ENCODE measurements at regions not wholly inside any gene's neighbourhood (a gene's known extent, or its start where the extent isn't known, plus 50 kb on each side); places are given as distances from the start of the nearest gene placed in this dataset.

- DNase-seq (ENCODE audit: low read depth, low spot score), result no peak
- Histone ChIP-seq H3K4me3 (ENCODE audit: low read depth, low read length) (no peak overlapping the region), H3K27me3 (ENCODE audit: control insufficient read depth, insufficient read depth, low read length) (no peaks in the 10 kb centered on the region), H3K27ac (ENCODE audit: low read depth, low read length) (no peak overlapping the region), H3K9me3 (ENCODE audit: control insufficient read depth, insufficient read depth, low read length) (peaks cover 2% of the 10 kb centered on the region; the same call in 1 of the 2 replicates)
- CTCF ChIA-PET, result no interaction called here
- no peak for TF ChIP-seq CTCF (IDR thresholded peaks at IDR 0.05; ENCODE audit: low read depth, low read length)
- POLR2A ChIA-PET, result no interaction called here
These were observed 91.1 kb upstream of the SLC38A4 start for GRCh38 chr12:46916796-46917419.

GRCh38 chr12:46917821-46918220 is 92.0 kb upstream of the SLC38A4 start:
- H3K9me3 ChIP-seq (ENCODE audit: control insufficient read depth, insufficient read depth, low read length), result peaks cover 2% of the 10 kb centered on the region; the same call in 1 of the 2 replicates
- CTCF ChIA-PET, result no interaction called here
- H3K4me3 ChIP-seq (ENCODE audit: low read depth, low read length), result no peak overlapping the region
- DNase-seq (ENCODE audit: low read depth, low spot score), result no peak
- POLR2A ChIA-PET, result no interaction called here
- H3K27ac ChIP-seq (ENCODE audit: low read depth, low read length), result no peak overlapping the region
- no peak for TF ChIP-seq CTCF (IDR thresholded peaks at IDR 0.05; ENCODE audit: low read depth, low read length)
- H3K27me3 ChIP-seq (ENCODE audit: control insufficient read depth, insufficient read depth, low read length), result no peaks in the 10 kb centered on the region

- peaks cover 2% of the 10 kb centered on the region; the same call in 1 of the 2 replicates for H3K9me3 ChIP-seq (ENCODE audit: control insufficient read depth, insufficient read depth, low read length)
- no peak for DNase-seq (ENCODE audit: low read depth, low spot score)
- no peak overlapping the region for H3K27ac ChIP-seq (ENCODE audit: low read depth, low read length)
- TF ChIP-seq CTCF (IDR thresholded peaks at IDR 0.05; ENCODE audit: low read depth, low read length), result no peak
- ChIA-PET CTCF (no interaction called here), POLR2A (no interaction called here)
- H3K4me3 ChIP-seq (ENCODE audit: low read depth, low read length), result no peak overlapping the region
- no peaks in the 10 kb centered on the region for H3K27me3 ChIP-seq (ENCODE audit: control insufficient read depth, insufficient read depth, low read length)
These were observed 92.8 kb upstream of the SLC38A4 start for GRCh38 chr12:46918631-46919030.

- H3K27me3 ChIP-seq (ENCODE audit: control insufficient read depth, insufficient read depth, low read length), result no peaks in the 10 kb centered on the region
- ChIA-PET CTCF (interaction anchor here (0.6 to 1.1 kb wide), 2 partner anchors 102 to 112 kb away, joined by 3 read pairs; no protein-coding TSS in a partner anchor), POLR2A (no interaction called here)
- H3K4me3 ChIP-seq (ENCODE audit: low read depth, low read length), result no peak overlapping the region
- H3K27ac ChIP-seq (ENCODE audit: low read depth, low read length), result no peak overlapping the region
- no peak for DNase-seq (ENCODE audit: low read depth, low spot score)
- TF ChIP-seq CTCF (IDR thresholded peaks at IDR 0.05; ENCODE audit: low read depth, low read length), result no peak
- H3K9me3 ChIP-seq (ENCODE audit: control insufficient read depth, insufficient read depth, low read length), result peaks cover 2% of the 10 kb centered on the region; the same call in 1 of the 2 replicates
These were observed 94.0 kb upstream of the SLC38A4 start for GRCh38 chr12:46919666-46920400.

GRCh38 chr12:46920499-46920898 is 94.7 kb upstream of the SLC38A4 start:
- no peak for TF ChIP-seq CTCF (IDR thresholded peaks at IDR 0.05; ENCODE audit: low read depth, low read length)
- H3K4me3 ChIP-seq (ENCODE audit: low read depth, low read length), result no peak overlapping the region
- H3K27ac ChIP-seq (ENCODE audit: low read depth, low read length), result no peak overlapping the region
- DNase-seq (ENCODE audit: low read depth, low spot score), result no peak
- H3K9me3 ChIP-seq (ENCODE audit: control insufficient read depth, insufficient read depth, low read length), result peaks cover 2% of the 10 kb centered on the region; the same call in 1 of the 2 replicates
- POLR2A ChIA-PET, result no interaction called here
- CTCF ChIA-PET, result interaction anchor here (1.1 kb wide), 1 partner anchor 101 kb away, joined by 3 read pairs; no protein-coding TSS in a partner anchor
- H3K27me3 ChIP-seq (ENCODE audit: control insufficient read depth, insufficient read depth, low read length), result no peaks in the 10 kb centered on the region
